Nephron (organoid): ENCODE measurements at regions not wholly inside any gene's neighbourhood (a gene's known extent, or its start where the extent isn't known, plus 50 kb on each side); places are given as distances from the start of the nearest gene placed in this dataset.

Experiments used
- H3K27ac Mint-ChIP-seq, 3 experiments: 2 replicates each; pipeline ENCODE4 v1.8.0; 2020; ENCODE audit warnings: mixed read lengths in 3 of 3, mild to moderate bottlenecking in 2 of 3, moderate library complexity in 1 of 3
- H3K27me3 Mint-ChIP-seq: 2 replicates; pipeline ENCODE4 v1.8.0; 2021; ENCODE audit warnings: low read depth, mild to moderate bottlenecking, moderate library complexity, mixed read lengths
- H3K36me3 Mint-ChIP-seq: 2 replicates; pipeline ENCODE4 v1.8.0; 2020; ENCODE audit warnings: low read depth, mixed read lengths
- H3K4me1 Mint-ChIP-seq: 2 replicates; pipeline ENCODE4 v1.8.0; 2020; ENCODE audit warnings: mixed read lengths
- H3K4me3 Mint-ChIP-seq, 3 experiments: 2 replicates each; pipeline ENCODE4 v1.8.0; 2020; ENCODE audit warnings: mild to moderate bottlenecking in 3 of 3, mixed read lengths in 3 of 3, moderate library complexity in 2 of 3
- H3K9me3 Mint-ChIP-seq: 2 replicates; pipeline ENCODE4 v1.8.0; 2020; ENCODE audit warnings: mixed read lengths
- TF ChIP-seq, protein P1 (sequence below), 3 experiments: fragments of 200-600 bp; sonication (generic); IDR thresholded peaks; one replicate each; pipeline ENCODE4 v1.5.0; 2021; ENCODE audit warnings: antibody characterized with exemption in 3 of 3; ENCODE audit not compliant: unreplicated experiment in 3 of 3

DNA sequence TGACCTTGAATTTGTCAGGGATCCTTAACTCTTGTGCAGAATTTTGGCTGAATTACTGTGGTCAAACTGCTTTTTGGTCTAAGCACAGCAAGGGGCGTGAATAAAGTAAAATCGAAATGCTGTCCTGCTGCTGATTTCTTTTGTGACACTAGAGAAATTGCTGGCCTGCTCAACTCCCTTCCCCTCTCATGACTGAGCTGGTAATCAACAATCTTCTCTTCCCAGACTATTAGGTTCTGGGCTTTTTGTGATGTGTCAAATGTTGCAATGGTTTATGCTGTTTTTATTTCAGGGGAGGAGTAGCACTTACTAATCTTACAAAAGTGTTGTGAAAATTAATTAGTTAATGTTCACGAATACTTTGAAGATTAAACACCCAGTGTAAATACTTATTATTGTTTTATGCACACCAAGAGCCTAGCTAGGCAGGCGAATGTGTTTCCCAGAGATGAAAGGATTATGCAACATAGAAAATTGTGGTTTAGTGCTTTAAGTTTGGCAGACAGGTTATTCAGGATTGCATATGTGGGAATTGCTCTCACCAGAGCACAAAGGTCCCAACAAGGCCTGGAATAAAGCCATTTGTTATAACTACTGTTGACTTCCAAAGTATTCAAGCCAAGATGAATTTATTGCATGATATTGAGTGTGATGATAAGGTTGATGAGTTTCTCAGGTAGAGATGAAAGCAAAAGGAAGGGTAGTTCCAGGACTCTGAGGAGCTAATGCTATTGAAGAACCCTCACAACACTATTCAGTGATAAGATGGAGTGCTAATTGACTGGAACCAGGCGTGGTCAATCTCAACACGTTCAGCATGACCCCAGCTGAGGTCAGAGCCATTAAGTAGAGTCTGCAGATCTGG is 280.7 kb upstream of the ZNF608 start:
- Mint-ChIP-seq H3K9me3 (no peaks in the 10 kb centered on the region), H3K27me3 (peaks cover 6% of the 10 kb centered on the region), H3K36me3 (no peaks in the 10 kb centered on the region), H3K4me3 (no peak overlapping the region), H3K4me1 (peaks cover 10% of the 10 kb centered on the region), H3K27ac (peak overlapping the region in 1 of 3 experiments; percentile 7)
- TF ChIP-seq, protein P1, sequence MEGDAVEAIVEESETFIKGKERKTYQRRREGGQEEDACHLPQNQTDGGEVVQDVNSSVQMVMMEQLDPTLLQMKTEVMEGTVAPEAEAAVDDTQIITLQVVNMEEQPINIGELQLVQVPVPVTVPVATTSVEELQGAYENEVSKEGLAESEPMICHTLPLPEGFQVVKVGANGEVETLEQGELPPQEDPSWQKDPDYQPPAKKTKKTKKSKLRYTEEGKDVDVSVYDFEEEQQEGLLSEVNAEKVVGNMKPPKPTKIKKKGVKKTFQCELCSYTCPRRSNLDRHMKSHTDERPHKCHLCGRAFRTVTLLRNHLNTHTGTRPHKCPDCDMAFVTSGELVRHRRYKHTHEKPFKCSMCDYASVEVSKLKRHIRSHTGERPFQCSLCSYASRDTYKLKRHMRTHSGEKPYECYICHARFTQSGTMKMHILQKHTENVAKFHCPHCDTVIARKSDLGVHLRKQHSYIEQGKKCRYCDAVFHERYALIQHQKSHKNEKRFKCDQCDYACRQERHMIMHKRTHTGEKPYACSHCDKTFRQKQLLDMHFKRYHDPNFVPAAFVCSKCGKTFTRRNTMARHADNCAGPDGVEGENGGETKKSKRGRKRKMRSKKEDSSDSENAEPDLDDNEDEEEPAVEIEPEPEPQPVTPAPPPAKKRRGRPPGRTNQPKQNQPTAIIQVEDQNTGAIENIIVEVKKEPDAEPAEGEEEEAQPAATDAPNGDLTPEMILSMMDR (IDR thresholded peaks at IDR 0.05; ENCODE audit: unreplicated experiment in 3 of 3), result no peak

DNA sequence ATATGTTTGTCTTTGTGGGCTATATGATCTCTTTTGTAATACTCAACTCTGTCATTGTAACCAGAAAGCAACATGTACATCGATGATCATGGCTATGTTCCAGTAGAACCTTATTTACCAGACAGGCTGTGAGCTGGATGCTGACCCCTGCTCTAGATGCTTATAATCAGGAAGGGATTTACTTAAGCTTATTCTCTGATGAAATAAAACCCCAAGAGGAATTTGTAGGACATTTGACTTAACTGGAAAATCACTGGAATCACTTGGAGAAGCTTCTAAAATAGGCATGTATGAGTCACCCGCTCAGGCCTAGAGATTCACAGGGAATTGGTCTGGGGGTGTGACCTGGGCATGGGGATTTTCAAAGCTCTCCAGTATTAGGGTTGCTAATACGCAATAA is 285.8 kb upstream of the ZNF608 start:
- H3K27me3 Mint-ChIP-seq, result peaks cover 17% of the 10 kb centered on the region
- H3K9me3 Mint-ChIP-seq, result peaks cover 3% of the 10 kb centered on the region
- TF ChIP-seq, protein P1 (IDR thresholded peaks at IDR 0.05; ENCODE audit: unreplicated experiment in 3 of 3), result no peak
- no peaks in the 10 kb centered on the region for H3K36me3 Mint-ChIP-seq
- peaks cover 3% of the 10 kb centered on the region for H3K4me1 Mint-ChIP-seq
- no peak overlapping the region for H3K4me3 Mint-ChIP-seq
- H3K27ac Mint-ChIP-seq, result peak overlapping the region in 1 of 3 experiments; percentile 20

DNA sequence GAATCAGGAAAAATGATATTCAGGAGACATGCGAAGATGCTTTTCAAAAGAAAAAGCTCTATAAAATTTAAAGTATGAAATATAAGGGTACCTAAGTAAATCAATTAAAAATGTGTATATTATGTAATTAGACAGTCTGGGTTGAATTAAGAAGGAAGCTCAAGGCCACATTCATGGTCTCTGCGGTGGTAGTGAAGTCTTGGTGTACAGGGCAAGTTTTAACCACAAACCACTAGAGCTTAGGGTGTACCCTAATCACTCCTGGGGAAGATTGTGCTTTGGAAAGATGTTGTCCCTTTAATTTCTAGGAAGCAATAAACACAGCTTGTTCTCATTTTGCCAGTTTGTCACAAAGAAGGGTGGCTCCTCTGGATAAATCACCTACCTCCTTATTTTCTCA is 287.2 kb upstream of the ZNF608 start:
- TF ChIP-seq, protein P1 (IDR thresholded peaks at IDR 0.05; ENCODE audit: unreplicated experiment in 3 of 3), result no peak

DNA sequence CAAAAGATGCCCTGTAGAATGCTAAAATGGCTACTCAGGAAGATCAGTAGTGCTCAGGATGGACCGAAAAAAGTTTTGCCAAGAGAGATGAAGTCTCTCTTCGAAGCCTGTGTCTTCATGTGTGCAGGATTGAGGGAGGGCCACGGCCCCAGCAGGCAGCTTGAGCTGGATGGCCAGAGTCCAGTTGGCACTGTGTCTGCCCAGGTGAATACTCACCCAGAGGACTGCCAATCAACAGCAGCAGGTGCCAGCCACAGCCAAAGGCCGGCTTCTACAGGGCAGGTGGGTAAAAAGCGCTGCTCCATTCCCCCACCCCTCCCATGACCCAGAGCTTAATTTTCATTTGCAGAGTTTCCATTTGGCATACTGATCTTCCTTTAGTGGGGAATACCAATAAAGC is 287.9 kb upstream of the ZNF608 start:
- Mint-ChIP-seq H3K36me3 (no peaks in the 10 kb centered on the region), H3K4me3 (no peak overlapping the region), H3K9me3 (peaks cover 3% of the 10 kb centered on the region), H3K4me1 (no peaks in the 10 kb centered on the region), H3K27ac (no peak overlapping the region), H3K27me3 (peaks cover 22% of the 10 kb centered on the region)
- TF ChIP-seq, protein P1 (IDR thresholded peaks at IDR 0.05; ENCODE audit: unreplicated experiment in 3 of 3), result no peak

More for the DNA sequence above, 287.2 kb upstream of the ZNF608 start:
- no peak overlapping the region for H3K27ac Mint-ChIP-seq
- H3K4me1 Mint-ChIP-seq, result no peaks in the 10 kb centered on the region
- H3K9me3 Mint-ChIP-seq, result peaks cover 3% of the 10 kb centered on the region
- H3K27me3 Mint-ChIP-seq, result peaks cover 20% of the 10 kb centered on the region
- no peaks in the 10 kb centered on the region for H3K36me3 Mint-ChIP-seq
- no peak overlapping the region for H3K4me3 Mint-ChIP-seq

DNA sequence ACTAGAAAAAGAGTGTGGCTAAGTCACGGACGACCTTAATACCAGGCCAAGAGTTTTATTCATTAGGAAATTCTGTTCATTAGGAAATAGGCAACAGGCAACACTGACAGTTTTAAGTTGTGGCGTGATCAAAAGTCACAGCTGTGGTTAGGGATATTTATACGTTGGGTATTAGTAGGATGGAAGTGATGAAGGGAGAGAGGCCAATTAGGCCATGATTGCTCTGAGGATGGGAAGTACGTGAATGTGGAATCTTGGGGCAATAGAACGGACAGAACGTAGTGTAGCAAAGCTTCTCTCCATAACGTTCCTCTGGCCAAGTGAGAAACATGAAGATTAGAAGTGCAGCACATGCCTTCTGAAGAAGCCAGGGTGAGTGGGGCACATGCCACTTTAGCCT is 290.1 kb upstream of the ZNF608 start:
- Mint-ChIP-seq H3K27ac (no peak overlapping the region), H3K9me3 (peaks cover 3% of the 10 kb centered on the region), H3K4me3 (no peak overlapping the region), H3K4me1 (peaks cover 2% of the 10 kb centered on the region), H3K36me3 (no peaks in the 10 kb centered on the region), H3K27me3 (peaks cover 15% of the 10 kb centered on the region)
- TF ChIP-seq, protein P1 (IDR thresholded peaks at IDR 0.05; ENCODE audit: unreplicated experiment in 3 of 3), result no peak

DNA sequence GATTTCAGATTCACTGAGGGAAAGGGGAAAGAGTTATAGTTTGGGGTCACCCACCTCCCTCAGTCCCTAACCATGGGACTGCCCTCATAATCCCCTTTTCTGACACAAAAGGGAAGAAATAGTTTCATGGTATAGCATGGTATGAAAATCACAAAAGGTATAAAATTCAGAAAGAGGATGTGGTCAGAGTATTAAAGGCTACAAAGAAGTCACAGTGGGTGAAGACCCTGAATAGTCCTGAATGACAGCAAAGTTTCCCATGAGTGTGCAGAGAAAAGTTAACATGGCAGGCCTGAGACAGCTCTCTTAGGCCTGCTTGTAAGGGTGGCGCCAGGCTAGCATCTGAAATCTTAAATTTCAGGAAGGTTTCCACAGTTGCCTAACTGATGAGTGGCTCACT is 290.6 kb upstream of the ZNF608 start:
- Mint-ChIP-seq H3K36me3 (no peaks in the 10 kb centered on the region), H3K9me3 (peaks cover 3% of the 10 kb centered on the region), H3K4me1 (peaks cover 7% of the 10 kb centered on the region), H3K27ac (no peak overlapping the region), H3K4me3 (no peak overlapping the region), H3K27me3 (peaks cover 15% of the 10 kb centered on the region)
- TF ChIP-seq, protein P1 (IDR thresholded peaks at IDR 0.05; ENCODE audit: unreplicated experiment in 3 of 3), result no peak
